Erythroblast (primary cell): ENCODE measurements at regions not wholly inside any gene's neighbourhood (a gene's known extent, or its start where the extent isn't known, plus 50 kb on each side); places are given as distances from the start of the nearest gene placed in this dataset.

ENCODE experiments used
- GATA1 ChIP-seq: IDR thresholded peaks from 2 replicates; pipeline ENCODE4 v1.6.1; 2011; ENCODE audit warnings: low read depth, mild to moderate bottlenecking, control low read depth, low read length, moderate library complexity
- POLR2A ChIP-seq: IDR thresholded peaks from 2 replicates; pipeline ENCODE4 v1.6.1; 2011; ENCODE audit warnings: mild to moderate bottlenecking, low read length

DNA sequence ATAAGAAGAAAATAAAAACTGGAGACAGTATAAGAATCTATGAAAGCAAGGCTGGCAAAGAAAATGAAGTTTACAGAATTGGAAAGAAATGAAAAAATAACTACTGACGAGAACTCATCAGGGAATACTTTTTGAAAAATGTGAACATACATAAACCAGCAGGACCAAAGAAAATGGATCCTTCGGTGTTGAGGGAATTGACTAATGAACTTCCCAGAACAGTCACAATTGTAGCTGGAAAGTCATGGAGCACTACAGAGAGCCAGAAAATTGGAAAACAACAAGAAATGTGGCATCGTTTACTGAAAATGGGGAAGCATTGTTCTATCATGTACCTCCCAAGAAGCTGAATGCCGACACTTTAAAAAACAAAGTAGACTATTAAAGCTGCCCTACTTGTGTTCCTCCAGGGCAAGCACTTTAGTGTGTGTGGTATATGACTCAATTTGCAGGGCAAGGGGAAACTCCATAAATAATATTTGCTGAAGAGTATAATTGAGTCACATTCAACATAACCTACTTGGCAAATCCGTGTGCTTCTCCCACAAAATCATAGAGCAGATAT, 1221.6 kb upstream of the NRXN1 start:
- TF ChIP-seq POLR2A (no peak), GATA1 (no peak)
